Frontal cortex (tissue), 3 donors: ENCODE measurements at regions not wholly inside any gene's neighbourhood (a gene's known extent, or its start where the extent isn't known, plus 50 kb on each side); places are given as distances from the start of the nearest gene placed in this dataset.

Experiments
- DNase-seq, 2 donors: peaks; one replicate each; pipeline ENCODE4 v3.0.0; 2012; ENCODE audit warnings: low spot score in 2 of 2
- FAIRE-seq: peaks from 2 replicates; lab custom pipeline; 2012; peaks lifted over from hg19 to GRCh38; lab: Jason Lieb, UNC
- donor health status: control.
- donor health status: control.
- donor health status: control.

DNA sequence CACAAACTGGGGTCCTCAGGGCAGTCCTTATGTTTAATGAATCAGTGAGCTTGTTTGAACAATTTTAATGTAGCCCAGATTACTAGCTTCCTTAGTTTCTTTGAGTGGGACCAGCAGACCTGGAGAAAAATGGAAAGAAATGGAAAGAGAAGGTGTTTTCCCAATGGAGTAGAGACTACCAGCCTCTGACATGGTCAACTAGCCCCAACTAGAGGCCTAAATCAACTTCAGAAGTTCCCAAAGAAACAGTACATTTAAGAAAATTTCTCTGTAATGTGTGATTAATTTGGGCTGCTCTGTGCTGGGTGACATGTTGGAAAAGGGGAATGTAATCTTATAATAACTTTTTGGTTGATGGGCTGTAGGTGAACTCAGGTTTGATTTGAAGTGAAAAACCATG is 310.9 kb downstream of the MFSD1 start:
- FAIRE-seq (no peak), DNase-seq (no peak)

DNA sequence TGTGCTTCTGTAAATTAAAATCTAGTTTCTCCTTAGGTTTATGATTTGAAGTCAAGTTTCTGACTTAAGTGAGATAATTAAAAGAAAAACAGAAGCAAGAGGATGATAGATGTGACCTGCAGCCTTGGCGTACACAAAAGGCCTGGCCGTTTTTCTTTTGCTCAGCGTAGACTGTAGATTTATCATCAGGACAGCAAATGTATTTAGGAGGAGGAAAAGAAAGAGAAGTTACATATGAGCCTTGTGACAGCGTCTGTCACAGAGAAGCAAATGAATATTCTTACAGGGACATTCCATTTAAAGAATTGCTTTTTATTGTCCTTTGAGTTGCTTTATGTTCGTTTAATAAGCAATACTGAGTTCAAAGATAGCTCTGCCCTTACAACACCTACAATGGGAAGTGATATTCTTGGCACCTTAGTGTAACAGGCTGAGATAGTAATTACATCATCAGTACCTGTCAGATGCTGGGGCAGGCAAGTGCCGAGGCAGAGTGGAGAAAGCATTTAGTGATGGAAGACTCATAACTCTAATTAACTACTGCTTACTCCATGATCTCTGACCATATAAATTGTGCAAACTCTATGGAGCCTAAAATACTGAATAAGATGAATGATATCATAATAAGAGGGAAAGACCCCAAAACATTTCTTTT is 311.5 kb downstream of the MFSD1 start:
- FAIRE-seq = no peak
- DNase-seq = no peak

DNA sequence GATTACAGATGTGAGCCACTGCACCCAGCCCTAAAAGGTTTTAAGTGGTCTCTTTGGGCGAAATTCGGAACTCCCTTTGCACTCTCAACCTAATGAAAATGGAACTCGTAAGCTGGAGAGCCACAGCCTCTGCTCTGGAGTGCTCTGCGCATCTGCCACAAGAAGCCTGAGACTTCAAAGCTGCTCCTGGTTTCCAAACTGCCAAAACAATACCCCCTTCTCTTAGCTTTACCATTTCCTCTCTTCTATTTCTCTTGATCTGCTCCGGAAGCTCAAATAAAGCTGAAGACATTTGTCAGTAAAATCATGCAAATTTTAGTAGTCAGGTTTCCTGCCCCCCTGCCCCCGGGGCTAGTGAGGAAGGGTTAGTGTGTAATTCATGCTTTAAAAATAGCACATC is 312.7 kb downstream of the MFSD1 start:
- no peak for FAIRE-seq

DNA sequence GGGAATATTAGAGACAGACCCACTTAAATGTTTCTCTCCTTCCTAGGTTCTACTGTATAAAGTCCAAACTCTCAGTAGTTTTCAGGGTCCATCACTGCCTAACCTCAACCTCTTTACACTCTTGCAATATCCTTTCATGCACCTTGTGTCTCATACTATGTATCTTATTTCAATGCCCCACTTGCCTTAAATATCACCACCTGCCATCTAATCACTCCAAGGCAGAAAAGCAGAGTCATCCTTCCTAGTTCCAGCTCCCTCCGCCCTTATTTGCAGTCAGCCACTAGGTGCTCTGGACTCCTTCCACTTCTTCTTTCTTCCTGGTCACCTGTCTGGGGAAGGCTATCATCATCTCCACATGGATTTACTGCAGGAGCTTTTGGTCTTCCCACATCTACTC is 322.0 kb downstream of the MFSD1 start:
- DNase-seq (no peak), FAIRE-seq (no peak)

More for the DNA sequence above, 312.7 kb downstream of the MFSD1 start:
- no peak for DNase-seq

DNA sequence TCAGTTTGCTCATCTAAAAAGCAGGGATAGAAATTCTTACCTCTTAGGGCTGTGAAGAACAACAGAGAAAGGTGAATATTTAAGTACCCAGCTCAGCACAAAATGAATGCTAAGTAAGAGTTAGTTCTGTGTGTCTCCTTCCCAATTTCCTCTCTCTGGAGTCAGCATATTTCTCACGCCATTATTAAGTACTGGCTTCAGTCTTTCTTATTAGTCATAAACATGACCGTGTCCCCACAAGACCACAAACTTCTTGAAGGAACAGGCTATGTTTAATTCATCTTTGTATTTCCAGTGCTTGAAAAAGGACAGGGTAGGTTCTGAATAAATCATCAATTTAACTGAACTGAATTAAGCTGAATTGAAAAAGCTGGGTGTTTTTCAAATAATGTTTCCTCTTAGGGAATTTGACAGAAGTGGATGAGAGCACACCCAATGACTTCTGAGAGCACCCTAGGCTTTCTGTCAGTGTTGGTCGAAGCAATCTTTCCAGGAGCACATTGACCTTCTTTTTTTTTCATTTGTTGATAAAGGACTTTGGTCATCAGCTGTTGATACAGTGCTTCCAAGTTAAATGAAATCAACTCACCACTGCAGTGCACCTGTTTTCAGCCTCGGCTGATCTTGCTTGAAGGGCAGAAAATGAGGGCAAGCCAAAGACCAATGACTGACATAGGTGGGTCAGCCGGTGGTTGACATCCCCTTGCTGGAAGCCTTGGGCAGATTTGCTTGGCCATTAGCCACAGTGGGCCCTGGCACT is 324.6 kb downstream of the MFSD1 start:
- no peak for FAIRE-seq
- no peak for DNase-seq

DNA sequence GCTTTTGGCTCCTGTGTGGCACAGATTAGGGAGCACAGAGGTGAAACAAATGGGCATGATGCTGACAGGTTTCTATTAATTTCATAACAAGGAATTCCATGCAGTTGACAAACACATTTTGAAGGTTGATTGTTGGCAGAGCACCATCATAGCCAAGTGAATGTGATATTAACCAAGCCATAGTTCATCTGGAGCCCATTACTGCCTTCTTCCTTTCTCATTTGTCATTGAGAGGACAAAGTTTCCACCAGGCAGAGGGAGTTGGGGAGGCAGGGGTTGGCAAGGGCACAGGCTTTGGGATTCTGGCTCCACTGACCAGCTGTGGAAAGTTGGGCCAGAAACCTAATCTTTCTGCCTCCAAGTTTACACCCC is 325.2 kb downstream of the MFSD1 start:
- DNase-seq (no peak), FAIRE-seq (no peak)

DNA sequence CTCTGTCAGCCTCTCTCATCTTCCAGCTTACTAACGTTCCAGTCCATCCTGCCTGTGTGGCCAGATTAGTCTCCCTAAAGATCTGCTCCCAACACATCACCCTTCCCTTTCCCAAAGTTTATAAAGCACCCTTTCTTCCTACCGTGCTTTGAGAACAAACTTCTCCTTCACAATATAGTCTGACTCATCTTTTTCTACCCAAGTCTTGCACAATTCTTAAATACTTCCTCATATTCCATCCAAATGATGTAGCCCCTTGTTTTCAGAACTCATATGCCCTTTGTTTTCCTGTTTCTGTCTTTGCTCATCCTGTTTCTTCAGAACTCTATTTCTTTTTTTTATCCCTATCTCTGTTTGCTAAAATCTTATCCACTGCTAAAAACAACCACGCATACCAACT is 326.8 kb downstream of the MFSD1 start:
- no peak for FAIRE-seq
- no peak for DNase-seq

DNA sequence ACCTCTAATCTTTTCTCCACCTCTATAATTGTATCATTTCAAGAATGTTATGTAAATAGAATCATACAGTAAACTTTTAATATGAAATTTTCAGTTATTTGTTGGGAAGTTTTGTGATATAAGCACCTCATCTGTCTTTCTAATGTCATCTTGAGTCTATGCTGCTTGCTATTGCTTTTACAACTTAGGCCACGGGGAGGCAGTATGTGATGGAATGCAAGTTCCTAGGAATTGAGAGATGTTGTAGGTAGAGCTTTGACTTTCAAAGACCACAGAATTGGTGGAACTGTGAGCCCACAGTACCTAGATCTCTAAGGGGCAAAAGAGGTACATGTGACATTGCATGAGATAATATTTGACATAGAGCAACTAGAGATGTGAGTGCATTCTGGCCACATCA is 328.3 kb downstream of the MFSD1 start:
- no peak for FAIRE-seq

DNA sequence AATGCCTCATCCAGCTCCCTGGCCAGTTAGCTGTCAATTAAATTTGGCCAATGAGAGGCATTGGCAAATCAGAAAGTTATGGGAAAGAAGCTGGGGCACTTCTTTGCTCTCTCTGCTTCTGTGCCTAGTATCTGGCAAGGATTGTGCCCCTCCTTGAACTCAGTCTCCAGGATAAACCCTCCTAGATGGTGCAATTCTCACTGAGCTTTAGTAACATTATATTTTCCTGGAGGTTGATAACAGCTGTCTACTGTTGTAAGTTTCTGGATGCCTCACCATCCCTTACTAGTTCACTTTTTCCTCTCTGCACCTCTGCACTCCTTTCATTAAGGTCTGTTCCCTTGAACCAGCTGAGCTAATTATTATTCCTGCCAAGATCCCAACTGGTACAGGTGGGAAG is 329.5 kb downstream of the MFSD1 start:
- no peak for FAIRE-seq
- DNase-seq = no peak

More for the DNA sequence above, 328.3 kb downstream of the MFSD1 start:
- no peak for DNase-seq

DNA sequence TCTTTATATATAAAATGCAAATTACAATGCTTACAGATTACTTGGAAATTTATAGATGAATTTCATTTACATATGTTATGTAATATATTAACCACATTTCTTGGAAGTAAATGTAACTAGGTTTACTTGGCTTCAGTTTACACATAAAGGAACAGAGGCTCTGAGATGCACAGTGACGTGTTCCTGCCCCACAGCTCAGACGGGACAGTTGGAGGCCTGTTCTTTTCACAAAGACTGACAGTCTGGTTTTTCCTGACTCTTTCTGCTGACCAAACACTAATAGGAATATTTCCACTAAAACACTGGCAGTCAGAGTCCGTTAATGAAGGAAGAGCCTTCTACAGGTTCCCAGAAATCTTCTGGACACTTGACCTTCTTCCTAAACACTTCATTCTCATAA is 336.1 kb downstream of the MFSD1 start:
- DNase-seq (no peak), FAIRE-seq (no peak)

DNA sequence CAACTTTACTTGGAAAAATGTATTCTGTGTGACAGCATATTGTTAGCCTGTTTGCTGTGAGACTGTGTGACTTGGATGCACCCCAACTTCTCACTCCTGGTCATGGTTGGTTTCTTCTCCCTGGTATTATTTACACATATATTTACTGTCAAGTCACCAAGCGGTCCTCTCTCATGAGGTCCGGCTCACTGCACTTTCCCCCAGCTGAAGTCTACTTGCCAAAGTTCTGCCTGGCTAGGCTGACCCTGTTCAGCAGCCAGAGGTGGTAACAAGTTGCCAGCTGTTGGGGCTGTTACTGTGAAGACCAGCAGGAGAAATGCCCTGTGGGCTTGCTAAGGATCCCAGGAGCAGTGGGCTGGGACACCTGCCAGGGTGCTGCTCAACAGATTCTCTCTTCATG is 337.5 kb downstream of the MFSD1 start:
- DNase-seq (no peak), FAIRE-seq (no peak)

DNA sequence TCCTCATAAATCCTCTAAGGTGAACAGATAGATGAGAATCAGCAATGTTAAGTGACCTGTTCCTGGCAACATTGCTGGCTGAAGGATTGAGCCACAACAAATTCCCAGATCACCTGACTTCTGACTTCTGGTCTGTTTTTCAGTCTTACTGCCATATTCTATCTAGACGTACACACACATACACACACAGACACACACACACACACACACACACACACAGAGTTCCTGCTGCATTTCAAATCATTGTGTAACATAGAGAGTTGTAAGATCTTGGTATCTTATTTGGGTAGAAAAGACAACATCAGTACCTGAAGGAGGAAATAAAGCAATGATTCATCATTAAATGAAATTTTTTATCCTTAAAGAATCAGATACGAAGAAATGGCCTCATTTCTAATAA is 342.6 kb downstream of the MFSD1 start:
- DNase-seq (no peak), FAIRE-seq (no peak)

DNA sequence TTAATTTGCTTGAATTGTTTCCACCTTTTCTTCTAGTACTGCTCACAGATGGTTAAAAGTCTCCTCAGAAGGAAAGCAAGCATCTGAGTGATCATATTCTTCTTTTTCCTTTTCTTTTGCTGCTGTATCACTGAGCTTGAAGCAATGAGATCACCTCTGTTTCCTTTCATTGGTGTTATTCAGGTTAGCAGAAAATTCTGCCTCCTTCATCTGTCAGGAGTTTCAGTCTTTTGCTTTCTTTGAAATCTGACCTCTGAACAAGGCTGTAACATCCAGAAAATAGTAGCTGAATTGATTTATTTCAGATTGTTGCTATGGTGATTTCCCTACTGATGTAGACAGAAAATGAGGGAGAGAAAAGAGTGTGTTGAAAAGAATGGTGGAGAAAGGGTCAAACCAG is 343.0 kb downstream of the MFSD1 start:
- DNase-seq (no peak), FAIRE-seq (no peak)

DNA sequence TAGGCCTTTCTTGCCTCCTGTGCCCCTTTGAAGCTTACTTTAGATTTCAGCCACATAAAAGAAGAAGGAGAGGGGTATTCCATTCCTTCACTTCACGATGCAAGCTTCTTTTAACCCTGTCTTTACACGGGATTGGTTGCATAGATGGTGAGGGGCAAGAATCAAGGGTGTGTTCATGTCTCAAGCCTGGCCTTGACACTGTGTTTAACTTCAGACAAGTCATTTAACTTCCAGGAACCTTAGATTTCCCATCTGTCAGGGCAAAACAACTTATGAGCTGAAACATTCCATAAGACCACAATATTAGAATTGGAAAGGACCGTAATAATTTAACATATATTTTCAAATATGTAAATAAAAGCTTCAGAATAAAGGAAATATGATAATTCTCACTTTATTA is 344.5 kb downstream of the MFSD1 start:
- FAIRE-seq (no peak), DNase-seq (no peak)

DNA sequence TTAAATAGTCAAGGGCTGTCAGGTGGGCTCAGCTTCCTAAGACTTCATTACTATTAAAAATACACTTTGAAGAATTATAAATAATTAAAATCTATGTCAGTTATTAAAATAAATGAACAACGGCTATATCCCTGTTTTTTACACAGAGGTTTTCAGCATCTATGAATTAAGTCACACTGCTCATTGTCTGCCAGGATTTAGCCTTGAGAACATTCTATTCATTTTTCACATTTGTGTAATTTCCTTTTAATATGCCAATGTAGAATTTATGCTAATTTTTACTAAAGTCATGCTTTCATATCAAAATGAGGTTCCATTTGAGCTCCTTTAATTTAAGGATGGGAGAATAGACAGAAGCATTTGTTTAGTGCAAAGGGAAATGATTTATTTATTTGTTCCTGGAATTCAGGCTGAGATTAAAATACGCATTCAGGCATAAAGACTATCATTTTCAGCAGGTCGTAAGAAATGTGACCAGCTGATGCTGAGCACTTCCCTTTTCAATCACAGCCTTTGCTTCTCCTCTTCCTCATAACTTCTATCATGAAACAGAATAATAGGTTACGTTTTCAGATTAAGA is 345.1 kb downstream of the MFSD1 start:
- FAIRE-seq = no peak

DNA sequence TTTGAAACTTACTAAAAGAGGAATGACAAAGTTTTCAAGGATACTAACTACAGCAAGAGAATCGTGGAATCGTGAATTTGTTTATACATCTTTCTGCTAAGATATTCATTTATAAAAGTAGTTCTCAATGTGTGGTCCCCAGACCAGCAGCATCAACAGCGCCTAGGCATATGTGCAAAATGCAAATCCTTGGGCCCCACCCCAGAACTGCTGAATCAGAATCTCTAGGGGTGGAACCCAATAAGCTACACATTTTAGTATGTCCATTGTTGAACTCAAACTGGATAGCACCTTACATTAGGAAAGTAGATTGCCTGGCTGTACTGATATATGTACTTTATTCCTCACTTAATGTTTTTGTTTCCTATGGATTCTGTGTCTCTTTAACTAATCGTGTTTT is 346.0 kb downstream of the MFSD1 start:
- no peak for DNase-seq
- no peak for FAIRE-seq

More for the DNA sequence above, 345.1 kb downstream of the MFSD1 start:
- no peak for DNase-seq

DNA sequence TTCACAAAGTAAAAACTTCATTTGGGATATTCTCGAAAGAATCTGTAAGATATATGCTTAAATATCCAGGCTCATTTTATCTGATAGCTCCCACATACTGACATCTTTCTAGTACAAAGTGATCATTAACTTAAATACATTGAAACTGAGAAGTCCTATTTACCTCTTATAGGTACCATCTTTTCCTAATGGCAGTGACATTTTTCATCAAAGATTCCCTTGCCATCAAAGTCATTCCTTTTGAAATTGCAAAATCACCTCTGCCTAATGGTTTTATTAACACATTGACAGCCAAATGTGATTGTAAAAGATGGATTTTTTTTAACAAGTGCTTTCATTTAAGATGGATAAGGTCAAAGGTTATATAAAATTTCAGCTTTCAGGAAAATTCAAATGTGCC is 346.6 kb downstream of the MFSD1 start:
- DNase-seq = no peak
- FAIRE-seq = no peak

DNA sequence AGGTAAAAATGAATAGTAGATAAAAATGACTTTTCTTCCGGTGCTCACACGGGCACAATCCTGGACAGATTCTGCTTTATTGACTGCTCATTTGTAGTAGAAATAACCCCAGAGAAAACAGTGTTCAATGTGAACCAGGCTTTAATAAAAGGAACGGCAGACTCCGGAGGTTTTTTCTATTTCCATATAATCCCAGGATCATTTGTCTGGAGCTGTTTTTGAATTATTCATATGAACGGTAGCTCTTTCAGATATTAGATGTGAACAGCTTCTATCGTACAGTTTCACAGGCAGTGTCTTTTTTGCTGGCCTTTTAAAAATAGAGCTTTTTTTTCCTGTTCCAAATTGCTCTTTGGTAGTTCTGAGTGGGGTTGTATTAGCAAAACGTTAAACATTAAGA is 347.3 kb downstream of the MFSD1 start:
- FAIRE-seq = no peak
- no peak for DNase-seq

DNA sequence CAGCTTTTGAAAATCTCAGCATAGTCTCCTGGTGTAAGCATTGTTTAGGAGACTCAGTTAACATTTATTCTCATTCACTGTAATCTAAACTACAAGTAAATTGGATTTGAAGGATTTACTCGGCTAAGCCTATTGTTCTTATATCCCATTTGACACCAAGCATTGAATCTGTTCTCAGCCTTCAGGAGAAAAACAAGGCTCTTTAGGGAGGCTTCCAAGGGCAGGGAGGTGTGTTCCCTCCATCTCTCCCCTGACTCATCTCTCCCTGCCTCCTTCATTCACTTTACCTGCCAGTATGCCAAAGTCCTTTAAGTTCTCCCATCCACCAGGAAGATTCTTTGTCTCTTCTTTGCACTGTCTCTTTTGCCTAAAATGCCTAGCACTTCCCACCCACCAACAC is 347.8 kb downstream of the MFSD1 start:
- DNase-seq = no peak
- FAIRE-seq = no peak

DNA sequence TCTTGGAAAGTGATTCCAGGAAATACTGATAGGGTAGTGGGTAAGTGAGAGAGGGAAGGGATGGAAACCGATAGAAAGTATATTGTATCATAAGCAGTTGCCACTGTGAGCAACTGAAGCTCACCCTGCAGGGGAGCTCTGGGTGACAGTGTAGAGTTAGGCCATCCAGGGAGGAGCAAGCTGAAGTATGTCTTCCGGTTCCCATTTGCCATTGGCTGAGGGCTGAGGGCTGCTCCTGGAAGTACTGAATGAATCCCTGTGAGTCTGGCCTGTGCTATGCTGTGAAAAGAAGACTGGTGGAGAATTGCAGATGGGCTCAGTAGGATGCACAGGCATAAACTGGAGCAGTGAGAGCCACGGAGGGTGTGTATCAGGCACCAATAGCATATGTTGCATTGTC is 348.3 kb downstream of the MFSD1 start:
- no peak for FAIRE-seq
- DNase-seq = no peak

DNA sequence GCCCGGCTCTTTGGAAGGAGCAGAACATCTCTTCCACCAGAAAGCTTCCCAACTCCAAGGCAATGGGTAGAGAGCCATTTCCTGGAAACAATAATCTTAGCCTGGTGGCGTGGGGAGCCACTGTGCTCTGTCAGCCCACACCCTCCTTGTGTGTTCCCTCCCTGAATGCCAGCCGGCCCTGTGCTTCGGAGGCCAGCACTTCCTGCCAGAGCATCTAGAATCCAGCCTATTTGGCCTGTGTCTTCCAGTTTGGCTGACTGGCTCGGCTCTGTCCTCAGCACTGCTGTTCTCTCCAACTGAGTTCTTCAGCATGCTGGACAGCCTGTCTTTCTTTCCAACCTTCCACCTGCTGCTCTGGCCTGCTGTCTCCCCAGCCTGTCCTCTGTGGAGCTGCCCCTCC is 349.3 kb downstream of the MFSD1 start:
- FAIRE-seq (no peak), DNase-seq (no peak)

DNA sequence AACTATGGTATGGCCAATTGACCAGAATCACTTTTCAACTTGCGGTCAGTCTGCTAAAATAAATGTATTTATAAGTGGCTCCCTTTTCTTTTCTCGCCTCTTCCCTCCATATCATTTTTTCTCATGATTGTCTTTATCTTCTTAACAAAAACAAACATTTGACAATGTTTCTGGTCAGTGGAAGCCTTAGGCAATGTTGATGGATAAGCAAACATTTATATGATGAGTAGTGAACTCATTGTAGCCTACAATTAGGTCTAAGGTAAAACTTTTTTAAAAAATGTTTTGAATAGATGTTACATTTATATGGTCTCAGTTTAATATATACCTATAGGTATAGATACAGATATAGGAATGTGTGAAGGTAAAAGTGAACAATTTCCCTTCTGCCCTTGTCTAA is 355.4 kb downstream of the MFSD1 start:
- no peak for FAIRE-seq

More for the DNA sequence above, 355.4 kb downstream of the MFSD1 start:
- DNase-seq = no peak
